GM18909 (cell line): ENCODE measurements at regions not wholly inside any gene's neighbourhood (a gene's known extent, or its start where the extent isn't known, plus 50 kb on each side); places are given as distances from the start of the nearest gene placed in this dataset.
A peak's percentile ranks its signal among the peaks of the same experiment; 100 is the strongest.

Experiments used
- ATAC-seq: cut with Tn5 transposase; IDR thresholded peaks from one replicate; pipeline ENCODE4 v1.9.1; 2021; ENCODE audit warnings: mild to moderate bottlenecking; ENCODE audit not compliant: unreplicated experiment, poor library complexity

GRCh38 chr11:10936626-10937384, 79.0 kb upstream of the ZBED5 start:
- no peak for ATAC-seq

GRCh38 chr11:10935015-10935559, 77.2 kb upstream of the ZBED5 start:
- ATAC-seq = no peak

- no peak for ATAC-seq
Measured at GRCh38 chr11:10934293-10934860, 76.5 kb upstream of the ZBED5 start.

DNA sequence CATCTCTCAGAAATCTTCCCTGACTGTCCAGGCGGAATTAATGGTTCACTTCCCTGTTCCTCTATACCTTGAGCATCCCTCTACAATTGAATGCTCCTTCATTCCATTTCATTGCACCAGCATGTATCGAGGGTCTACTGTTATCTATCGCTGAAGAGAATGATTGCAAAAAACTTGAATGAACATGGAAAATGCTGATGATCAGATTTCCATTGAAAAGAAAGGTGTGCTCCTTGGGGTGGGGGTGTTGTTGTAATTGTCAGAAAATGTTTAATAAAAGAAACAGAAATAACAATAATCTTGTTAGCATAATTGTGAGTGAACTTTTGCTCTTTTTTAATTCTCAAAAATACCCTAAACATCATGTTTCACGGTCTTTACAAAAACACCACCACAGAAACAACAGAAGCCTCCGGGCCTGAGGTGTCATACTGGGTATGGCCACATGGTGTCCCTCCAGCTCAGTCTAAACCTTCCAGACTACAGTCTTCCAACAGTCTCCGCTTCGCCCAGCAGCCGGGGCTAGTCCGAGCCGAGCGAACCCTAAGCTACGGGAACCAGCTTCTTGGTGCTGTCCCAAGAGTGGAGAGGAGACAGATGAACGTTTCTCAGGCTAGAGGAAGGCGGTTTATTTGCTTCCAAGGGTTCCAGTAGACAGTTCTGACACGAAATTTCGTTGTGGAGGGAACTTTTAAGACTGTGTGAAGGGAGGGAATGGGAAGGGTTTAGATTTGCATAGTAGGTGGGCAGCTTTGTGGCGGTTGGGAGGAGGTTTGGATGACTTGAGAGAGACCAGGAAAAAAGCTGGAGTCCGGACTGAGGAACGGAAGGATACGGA, 75.8 kb upstream of the ZBED5 start:
- peak; percentile 90 for ATAC-seq

- ATAC-seq = no peak
Measured at GRCh38 chr11:10932976-10933375, 75.1 kb upstream of the ZBED5 start.

DNA sequence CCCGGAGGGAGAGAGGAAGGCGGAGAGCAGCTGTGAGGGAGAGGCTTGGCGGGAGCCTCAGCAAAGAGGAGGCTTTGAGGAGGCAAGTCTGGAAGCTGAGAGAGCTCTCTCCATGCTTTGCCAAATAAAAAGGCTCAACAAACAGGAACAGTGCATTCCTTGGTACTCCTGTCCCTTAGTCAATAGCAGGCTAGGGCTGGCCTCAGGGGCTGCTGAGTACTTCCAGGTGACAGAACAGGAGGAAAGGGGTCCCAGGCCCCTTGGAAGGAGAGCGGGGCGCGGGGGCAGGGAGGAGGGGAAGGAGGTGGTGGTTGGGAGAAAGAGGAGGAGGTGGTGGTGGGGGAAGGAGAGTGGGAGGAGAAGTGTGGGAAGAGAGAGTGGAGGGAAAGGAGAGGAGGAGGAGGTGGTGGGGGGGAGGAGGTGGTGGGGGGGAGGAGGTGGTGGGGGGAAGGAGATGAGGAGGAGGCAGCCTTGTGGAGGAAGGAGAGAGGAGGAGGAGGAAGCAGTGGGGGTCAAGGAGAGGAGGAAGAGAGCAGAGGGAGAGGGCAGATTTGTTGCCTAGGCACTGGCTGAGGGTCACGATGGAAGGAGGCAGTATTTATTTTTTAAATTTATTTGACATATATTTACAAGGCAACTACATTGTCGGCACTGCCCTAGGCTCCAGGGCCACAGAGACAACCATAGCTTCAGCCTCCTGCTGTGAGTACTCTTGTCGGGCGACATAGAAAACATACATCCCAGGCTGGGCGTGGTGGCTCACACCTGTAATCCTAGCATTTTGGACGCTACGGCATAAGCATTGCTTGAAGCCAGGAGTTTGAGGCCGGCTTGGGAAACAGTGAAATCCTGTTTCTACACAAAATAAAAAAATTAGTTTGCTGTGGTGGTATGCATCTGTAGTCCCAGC, 74.2 kb upstream of the ZBED5 start:
- ATAC-seq = no peak

GRCh38 chr11:10930972-10931760, 73.3 kb upstream of the ZBED5 start:
- ATAC-seq = no peak

- ATAC-seq = no peak
Measured at GRCh38 chr11:10930224-10930971, 72.5 kb upstream of the ZBED5 start.

DNA sequence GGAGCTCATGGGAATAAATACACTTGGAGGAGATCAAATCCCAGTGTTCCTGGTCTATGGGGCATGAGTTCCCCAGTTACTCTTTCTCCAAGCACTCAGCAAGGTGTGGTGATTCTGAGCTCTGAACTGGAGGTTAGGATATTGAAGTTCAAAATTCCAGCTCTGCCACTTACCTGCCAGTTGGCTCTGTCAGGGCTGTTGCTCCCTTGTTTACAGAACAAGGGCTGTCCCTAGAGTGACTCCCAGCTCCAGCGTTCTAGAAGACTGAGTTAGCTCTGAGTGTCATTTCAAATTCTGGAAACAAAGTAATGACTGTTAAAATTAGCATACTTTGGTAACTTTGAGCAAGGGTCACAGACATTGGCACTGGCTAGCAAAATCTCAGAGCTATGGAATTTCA, 69.7 kb upstream of the ZBED5 start:
- no peak for ATAC-seq

DNA sequence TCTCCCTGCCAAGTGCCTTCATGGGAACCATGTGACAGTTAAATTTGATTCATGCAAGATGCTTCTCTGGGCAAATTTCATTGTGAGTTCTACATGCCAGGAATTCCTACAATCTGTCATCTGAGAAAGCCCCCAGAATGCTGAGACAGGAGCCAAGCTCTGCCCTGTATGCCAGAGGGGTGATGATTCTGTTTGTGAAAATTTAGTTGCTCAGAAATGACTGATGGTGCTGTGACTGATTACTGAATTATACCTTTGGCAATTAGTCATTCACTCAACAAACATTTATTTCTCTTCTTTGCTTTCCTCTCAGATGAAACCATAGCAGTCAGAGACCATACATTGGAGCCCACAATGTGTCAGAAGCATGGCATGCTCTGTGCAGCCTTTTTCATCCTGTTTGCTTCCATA, 69.0 kb upstream of the ZBED5 start:
- ATAC-seq = no peak

GRCh38 chr11:10925149-10925926, 67.5 kb upstream of the ZBED5 start:
- no peak for ATAC-seq

GRCh38 chr11:10923882-10924281, 66.0 kb upstream of the ZBED5 start:
- no peak for ATAC-seq

- ATAC-seq = no peak
Measured at GRCh38 chr11:10922892-10923291, 65.0 kb upstream of the ZBED5 start.

DNA sequence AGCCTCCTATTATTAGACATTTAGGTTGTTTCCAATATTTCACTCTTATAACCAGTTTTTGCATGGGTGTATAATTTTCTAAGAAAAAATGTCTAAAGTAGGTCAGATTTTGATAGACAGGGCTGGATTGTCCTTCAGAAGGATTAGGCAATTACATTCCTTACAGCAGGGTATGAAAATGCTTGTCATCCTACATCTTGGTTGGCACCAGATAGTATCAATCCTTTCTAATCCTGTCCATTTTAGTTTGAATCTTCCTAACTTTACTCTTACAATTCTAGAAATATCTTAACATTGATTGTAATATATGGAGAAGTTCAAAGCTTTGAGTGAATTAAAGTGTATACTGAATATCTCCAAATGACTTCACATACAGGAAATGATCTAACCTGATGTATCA, 63.0 kb upstream of the ZBED5 start:
- ATAC-seq = no peak

- no peak for ATAC-seq
Measured at GRCh38 chr11:10920205-10920604, 62.4 kb upstream of the ZBED5 start.

GRCh38 chr11:10918698-10919097, 60.8 kb upstream of the ZBED5 start:
- no peak for ATAC-seq

- no peak for ATAC-seq
Measured at GRCh38 chr11:10918275-10918674, 60.4 kb upstream of the ZBED5 start.

GRCh38 chr11:10917802-10918201, 59.9 kb upstream of the ZBED5 start:
- ATAC-seq = no peak
